Tongue (tissue), 1 donor: ENCODE measurements at regions not wholly inside any gene's neighbourhood (a gene's known extent, or its start where the extent isn't known, plus 50 kb on each side); places are given as distances from the start of the nearest gene placed in this dataset.
"Not testable (repeated sequence)": the region's sequence is repeated elsewhere in the genome, so short reads cannot be mapped to it uniquely, and the experiment has no call there.

Source experiments
- DNase-seq: peaks from one replicate; pipeline ENCODE4 v3.0.0-alpha.2; 2015

- DNase-seq = no peak
Observed at GRCh38 chr2:199131136-199131655, 326.5 kb downstream of the SATB2 start.

- no peak for DNase-seq
Observed at GRCh38 chr2:199130501-199130900, 327.2 kb downstream of the SATB2 start.

- no peak for DNase-seq
Observed at GRCh38 chr2:199128476-199129229, 329.1 kb downstream of the SATB2 start.

GRCh38 chr2:199119796-199120195 is 337.9 kb downstream of the SATB2 start:
- no peak for DNase-seq

- no peak for DNase-seq
Observed at GRCh38 chr2:199118673-199119112, 339.0 kb downstream of the SATB2 start.

GRCh38 chr2:199115169-199115568 is 342.6 kb downstream of the SATB2 start:
- DNase-seq = no peak

GRCh38 chr2:199113111-199113510 is 344.6 kb downstream of the SATB2 start:
- DNase-seq = no peak

- DNase-seq = no peak
Observed at GRCh38 chr2:199111458-199111857, 346.3 kb downstream of the SATB2 start.

GRCh38 chr2:199108056-199108455 is 349.7 kb downstream of the SATB2 start:
- DNase-seq = no peak

- no peak for DNase-seq
Observed at GRCh38 chr2:199105826-199106225, 351.9 kb downstream of the SATB2 start.

GRCh38 chr2:199101487-199101886 is 356.3 kb downstream of the SATB2 start:
- no peak for DNase-seq

- no peak for DNase-seq
Observed at GRCh38 chr2:199100326-199101110, 357.2 kb downstream of the SATB2 start.

GRCh38 chr2:199092419-199092818 is 365.3 kb downstream of the SATB2 start:
- no peak for DNase-seq

- no peak for DNase-seq
Observed at GRCh38 chr2:199085261-199085660, 372.5 kb downstream of the SATB2 start.

GRCh38 chr2:199070322-199070949 is 387.3 kb downstream of the SATB2 start:
- DNase-seq = no peak

- DNase-seq = no peak
Observed at GRCh38 chr2:199064201-199064600, 393.5 kb downstream of the SATB2 start.

GRCh38 chr2:199057936-199058335 is 399.8 kb downstream of the SATB2 start:
- no peak for DNase-seq

- no peak for DNase-seq
Observed at GRCh38 chr2:199055336-199055735, 402.4 kb downstream of the SATB2 start.

- DNase-seq = no peak
Observed at GRCh38 chr2:199042660-199043379, 414.9 kb downstream of the SATB2 start.

GRCh38 chr2:199040522-199040921 is 417.2 kb downstream of the SATB2 start:
- DNase-seq = no peak

GRCh38 chr2:199033761-199034160 is 424.0 kb downstream of the SATB2 start:
- not testable (repeated sequence) for DNase-seq

GRCh38 chr2:199025146-199025545 is 432.6 kb downstream of the SATB2 start:
- DNase-seq = no peak
